ENCODE measurements at regions not wholly inside any gene's neighbourhood (a gene's known extent, or its start where the extent isn't known, plus 50 kb on each side); places are given as distances from the start of the nearest gene placed in this dataset.

GRCh38 chr4:91961504-91961903 lies 342.3 kb upstream of the GRID2 start:
- POLR2A ChIA-PET = interaction anchor here (0.6 kb wide), 1 partner anchor 292 kb away, joined by 3 read pairs; no protein-coding TSS in a partner anchor
- no peak for TF ChIP-seq CTCF (IDR thresholded peaks at IDR 0.05; ENCODE audit: insufficient read depth, low read length, missing control alignments)
- CTCF ChIA-PET = no interaction called here
- no peak for DNase-seq (ENCODE audit: low read depth, low spot score)
- no peak overlapping the region for H3K4me3 ChIP-seq (ENCODE audit: low read depth, low read length)

DNA sequence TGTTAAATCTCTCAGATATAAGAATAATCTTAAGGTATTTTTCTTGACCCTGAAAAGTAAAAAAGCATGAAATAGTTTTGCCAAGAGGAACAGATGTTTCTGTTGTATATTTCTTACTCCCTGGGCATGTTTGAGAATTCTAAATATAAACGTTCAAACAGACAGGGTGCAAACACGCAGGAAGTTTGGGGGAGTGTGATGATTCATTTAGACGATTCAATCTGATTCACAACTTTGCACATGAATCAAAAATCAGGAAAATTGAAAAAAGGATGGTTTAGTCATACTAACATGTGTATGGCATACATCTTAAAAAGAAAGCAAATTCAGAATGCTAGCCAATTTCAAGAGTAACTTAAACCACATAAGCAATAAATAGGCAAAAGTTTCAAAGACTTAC lies 340.3 kb upstream of the GRID2 start:
- ChIA-PET CTCF (no interaction called here), POLR2A (no interaction called here)
- TF ChIP-seq CTCF (IDR thresholded peaks at IDR 0.05; ENCODE audit: insufficient read depth, low read length, missing control alignments) = no peak
- no peak overlapping the region for H3K4me3 ChIP-seq (ENCODE audit: low read depth, low read length)
- DNase-seq (ENCODE audit: low read depth, low spot score) = no peak

DNA sequence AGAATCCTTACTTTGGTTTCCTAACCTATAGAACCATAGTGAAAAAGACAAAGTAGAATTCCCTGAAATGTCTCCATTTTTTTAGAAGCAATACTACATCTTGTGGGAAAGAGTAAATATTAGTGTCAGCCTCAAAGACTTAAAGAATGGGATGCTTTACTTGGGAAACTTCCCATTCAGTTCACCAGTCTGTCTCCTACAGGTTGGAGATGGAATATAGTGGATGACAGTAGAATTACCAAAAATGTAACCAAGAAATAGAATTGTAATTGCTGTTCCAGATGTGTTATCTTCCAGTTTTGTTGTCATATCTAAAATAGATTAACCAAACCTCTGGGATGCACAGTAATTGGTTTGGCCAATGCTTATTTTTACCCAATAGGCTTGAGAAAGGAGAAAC lies 338.6 kb upstream of the GRID2 start:
- POLR2A ChIA-PET = no interaction called here
- no peak for DNase-seq (ENCODE audit: low read depth, low spot score)
- TF ChIP-seq CTCF (IDR thresholded peaks at IDR 0.05; ENCODE audit: insufficient read depth, low read length, missing control alignments) = no peak
- H3K4me3 ChIP-seq (ENCODE audit: low read depth, low read length) = no peak overlapping the region
- CTCF ChIA-PET = no interaction called here

GRCh38 chr4:91973479-91974153 lies 330.1 kb upstream of the GRID2 start:
- CTCF ChIA-PET = no interaction called here
- TF ChIP-seq CTCF (IDR thresholded peaks at IDR 0.05; ENCODE audit: insufficient read depth, low read length, missing control alignments) = no peak
- H3K4me3 ChIP-seq (ENCODE audit: low read depth, low read length) = no peak overlapping the region
- no peak for DNase-seq (ENCODE audit: low read depth, low spot score)
- POLR2A ChIA-PET = no interaction called here

DNA sequence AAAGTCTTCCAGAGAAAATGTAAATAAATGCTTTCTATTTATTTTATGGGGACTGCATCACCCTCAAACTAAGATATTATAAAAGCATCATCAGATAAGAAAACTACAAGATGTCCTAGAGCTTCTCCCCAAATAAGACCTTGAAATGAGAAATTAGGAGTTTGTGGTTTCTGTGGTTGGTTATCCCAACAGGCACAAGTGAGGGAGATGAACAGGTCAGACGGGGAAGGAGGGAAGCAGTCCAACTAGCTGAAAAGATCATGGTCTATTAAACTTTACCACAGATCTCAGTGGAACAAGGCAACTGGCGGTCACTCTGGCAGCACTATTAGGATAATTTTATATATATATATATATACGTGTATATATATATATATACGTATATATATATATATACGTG lies 319.3 kb upstream of the GRID2 start:
- CTCF ChIA-PET = no interaction called here

GRCh38 chr4:91989914-91990313 lies 313.9 kb upstream of the GRID2 start:
- no peak for DNase-seq (ENCODE audit: low read depth, low spot score)
- no peak overlapping the region for H3K4me3 ChIP-seq (ENCODE audit: low read depth, low read length)
- no peak for TF ChIP-seq CTCF (IDR thresholded peaks at IDR 0.05; ENCODE audit: insufficient read depth, low read length, missing control alignments)
- ChIA-PET POLR2A (no interaction called here), CTCF (no interaction called here)

More for the DNA sequence above, 319.3 kb upstream of the GRID2 start:
- POLR2A ChIA-PET = no interaction called here
- H3K4me3 ChIP-seq (ENCODE audit: low read depth, low read length) = no peak overlapping the region
- no peak for TF ChIP-seq CTCF (IDR thresholded peaks at IDR 0.05; ENCODE audit: insufficient read depth, low read length, missing control alignments)
- DNase-seq (ENCODE audit: low read depth, low spot score) = no peak
